HCT116 (cell line): ENCODE measurements at regions not wholly inside any gene's neighbourhood (a gene's known extent, or its start where the extent isn't known, plus 50 kb on each side); places are given as distances from the start of the nearest gene placed in this dataset.
"Not testable (repeated sequence)": the region's sequence is repeated elsewhere in the genome, so short reads cannot be mapped to it uniquely, and the experiment has no call there.

ENCODE experiments used
- CTCF ChIP-seq, 3 experiments: fragments of 200-600 bp in 1 of 3; sonication (generic) in 1 of 3; IDR thresholded peaks in 2 of 3; conservative IDR thresholded peaks in 1 of 3; 2 replicates each; pipeline ENCODE4 v1.5.1; 2012 to 2017; ENCODE audit warnings: low read depth in 2 of 3, low read length in 2 of 3, antibody characterized with exemption in 1 of 3, borderline replicate concordance in 1 of 3, control low read depth in 1 of 3, mild to moderate bottlenecking in 1 of 3, mixed read lengths in 1 of 3, mixed run types in 1 of 3, moderate library complexity in 1 of 3; ENCODE audit not compliant: insufficient read depth in 1 of 3
- EGR1 ChIP-seq: IDR thresholded peaks from 2 replicates; pipeline ENCODE4 v1.6.1; 2012; ENCODE audit warnings: low read depth
- EZH2phosphoT487 ChIP-seq: fragments of 200-600 bp; IDR thresholded peaks from 2 replicates; pipeline ENCODE4 v1.6.1; 2018; ENCODE audit warnings: antibody characterized with exemption, borderline replicate concordance
- POLR2A ChIP-seq: IDR thresholded peaks from 2 replicates; pipeline ENCODE4 v1.7.0; 2011; ENCODE audit warnings: borderline replicate concordance; ENCODE audit not compliant: insufficient read depth, insufficient read length; ENCODE audit errors: extremely low read depth
- POLR2AphosphoS5 ChIP-seq: IDR thresholded peaks from 2 replicates; pipeline ENCODE4 v1.6.1; 2011; ENCODE audit warnings: mild to moderate bottlenecking, low read depth, low read length, moderate library complexity
- RAD21 ChIP-seq: IDR thresholded peaks from 2 replicates; pipeline ENCODE4 v1.6.1; 2012; ENCODE audit warnings: low read depth, mild to moderate bottlenecking
- SIN3A ChIP-seq: IDR thresholded peaks from 2 replicates; pipeline ENCODE4 v1.6.1; 2012; ENCODE audit warnings: low read depth
- SRF ChIP-seq: IDR thresholded peaks from 2 replicates; pipeline ENCODE4 v1.6.1; 2012; ENCODE audit warnings: low read depth
- YY1 ChIP-seq: IDR thresholded peaks from 2 replicates; pipeline ENCODE4 v1.6.1; 2011; ENCODE audit warnings: low read length, low read depth, moderate library complexity, mild to moderate bottlenecking; ENCODE audit not compliant: insufficient replicate concordance; ENCODE audit errors: extremely low read depth

GRCh38 chr3:181324516-181324915, 335.0 kb upstream of the DNAJC19 start:
- TF ChIP-seq CTCF (IDR thresholded peaks at IDR 0.05 in 2 of 3, conservative IDR thresholded peaks at IDR 0.05 in 1 of 3; ENCODE audit: borderline replicate concordance in 1 of 3, insufficient read depth in 1 of 3, low read depth in 2 of 3, low read length in 2 of 3): 0 out of 6 replicates have a peak, but pooled peaks of 1 of the 3 experiments have one; percentile 2
- TF ChIP-seq POLR2A, EZH2phosphoT487, EGR1, POLR2AphosphoS5, YY1, SIN3A, SRF: not testable (repeated sequence)
- TF ChIP-seq RAD21: peak; percentile 21; the same call in 1 of the 2 replicates
